GM10847 (cell line): ENCODE measurements at regions not wholly inside any gene's neighbourhood (a gene's known extent, or its start where the extent isn't known, plus 50 kb on each side); places are given as distances from the start of the nearest gene placed in this dataset.

Experiments
- POLR2A ChIP-seq: IDR thresholded peaks from 2 replicates; pipeline ENCODE4 v1.6.1; 2011; ENCODE audit not compliant: insufficient read length; ENCODE audit errors: extremely low read depth

GRCh38 chr3:72380711-72381493, 467.3 kb downstream of the SHQ1 start:
- TF ChIP-seq POLR2A, result no peak

GRCh38 chr3:72380193-72380592, 468.1 kb downstream of the SHQ1 start:
- no peak for TF ChIP-seq POLR2A

DNA sequence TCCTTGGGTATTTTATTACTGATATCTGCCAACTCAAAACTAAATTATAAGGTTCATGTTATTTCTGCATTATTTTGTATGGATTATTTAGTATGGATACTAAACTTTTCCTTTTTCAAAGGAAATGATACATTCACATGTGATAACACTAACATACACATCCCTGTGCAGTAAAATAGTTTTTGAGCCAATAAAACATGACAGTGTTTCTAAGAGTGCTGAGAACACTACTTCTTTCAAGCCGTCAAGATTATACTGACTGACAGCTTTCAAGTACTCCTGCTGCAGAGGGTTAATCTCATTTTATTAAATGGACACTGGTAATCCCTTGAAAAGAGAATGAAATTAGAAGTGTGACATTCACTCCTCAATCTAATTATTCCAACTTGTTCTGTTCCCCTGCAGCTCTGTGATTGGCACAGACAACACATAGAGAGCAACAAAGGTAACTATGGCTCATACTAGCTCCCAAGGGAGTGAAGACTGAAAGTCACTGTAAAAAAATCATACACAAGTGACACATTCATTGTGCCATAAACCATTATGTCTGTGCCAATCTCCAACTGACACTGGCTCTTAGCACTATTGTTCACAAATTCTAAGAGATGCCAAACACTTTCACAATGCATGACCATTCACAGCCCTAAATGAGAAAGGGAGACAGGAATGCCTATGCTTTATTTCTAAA, 468.6 kb downstream of the SHQ1 start:
- no peak for TF ChIP-seq POLR2A

DNA sequence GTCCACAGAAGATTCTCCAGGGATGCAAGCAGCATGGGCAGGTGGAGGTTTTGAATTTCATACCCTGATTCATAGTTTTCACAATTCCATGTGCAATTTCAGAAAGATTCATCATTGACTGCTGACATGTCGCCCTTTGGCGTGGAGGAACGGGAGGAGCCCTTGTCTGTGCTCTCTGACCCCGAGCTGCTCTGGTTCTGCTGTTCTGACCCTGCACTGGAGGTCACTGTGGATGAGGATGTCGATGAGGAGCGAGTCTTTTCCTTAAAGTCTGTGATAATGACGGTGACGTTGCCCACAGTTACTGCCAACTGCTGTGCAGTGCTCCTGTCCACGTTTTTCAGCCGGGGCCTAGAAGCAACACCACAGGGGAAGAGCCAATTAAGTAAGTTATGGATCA, 470.0 kb downstream of the SHQ1 start:
- no peak for TF ChIP-seq POLR2A

DNA sequence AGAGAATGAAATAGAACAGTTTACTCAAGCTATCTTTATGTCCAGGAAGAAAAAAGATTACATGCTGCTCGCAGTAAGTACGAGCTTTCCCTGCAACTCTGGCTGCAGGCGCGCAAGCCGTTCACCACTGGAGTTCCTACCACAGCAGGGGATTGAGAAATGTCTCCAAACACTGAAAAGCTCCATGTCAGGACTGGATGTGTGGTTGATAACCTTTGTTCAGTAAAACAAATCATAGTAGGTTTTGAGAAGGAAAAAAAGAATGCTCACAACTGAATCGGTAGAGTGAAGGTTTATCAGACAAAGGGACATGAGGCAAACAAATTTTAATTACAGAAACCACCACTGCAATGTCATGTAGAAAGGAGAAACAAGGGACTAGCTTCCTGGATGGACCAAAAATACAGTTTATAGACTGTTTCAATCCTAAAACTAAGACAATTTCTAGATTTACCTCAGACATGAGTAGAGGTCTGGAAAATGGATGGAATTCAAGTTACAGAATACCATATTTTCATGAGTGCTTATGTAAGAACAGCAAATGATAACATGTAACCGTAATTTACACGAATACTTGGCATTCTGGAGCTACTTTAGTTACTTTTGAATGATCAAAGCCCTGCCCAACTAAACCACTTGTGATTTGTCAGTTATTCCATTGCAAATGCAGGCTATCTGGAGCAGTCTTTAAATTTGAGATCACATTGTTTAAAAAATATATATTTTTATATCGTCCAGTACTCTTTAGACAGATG, 471.1 kb downstream of the SHQ1 start:
- TF ChIP-seq POLR2A, result no peak

DNA sequence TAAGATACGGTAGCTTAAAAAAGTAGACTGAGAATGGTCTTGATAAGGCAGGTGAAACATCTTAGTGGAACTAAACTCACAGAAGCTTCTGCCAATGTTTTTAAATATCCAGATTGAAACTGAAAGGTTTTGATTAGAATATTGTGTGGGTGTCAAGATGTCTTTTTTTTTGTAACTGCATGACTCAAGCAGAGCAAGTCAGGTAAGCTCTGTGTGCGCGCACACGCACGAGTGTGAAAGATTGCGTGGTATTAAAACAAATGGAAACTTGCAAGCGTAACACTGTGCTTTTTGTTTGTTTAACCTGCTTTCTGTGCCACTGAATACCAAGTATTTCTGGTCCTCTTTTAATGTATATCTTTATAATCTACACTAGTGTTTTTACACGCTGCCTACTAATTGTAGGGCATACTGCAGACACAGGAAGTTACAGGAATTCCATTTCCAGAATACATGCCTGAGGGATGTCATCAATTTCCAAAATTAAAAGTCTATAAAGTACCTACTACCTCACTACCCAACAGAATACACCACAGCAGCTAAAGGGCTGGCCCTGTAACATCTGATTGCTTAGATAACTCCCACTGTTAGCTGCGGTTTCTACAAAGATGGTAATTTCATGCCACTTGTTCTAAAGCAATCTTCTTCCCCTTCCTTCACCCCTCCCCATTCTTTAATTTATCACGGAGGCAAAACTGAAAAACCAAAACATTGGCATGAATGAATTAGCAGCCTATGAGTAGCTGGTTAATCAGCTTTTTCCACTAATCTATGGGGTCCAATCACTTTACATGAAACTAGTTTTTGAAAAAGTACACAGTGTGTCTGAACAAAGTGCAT, 472.8 kb downstream of the SHQ1 start:
- TF ChIP-seq POLR2A, result no peak

GRCh38 chr3:72373139-72373538, 475.1 kb downstream of the SHQ1 start:
- no peak for TF ChIP-seq POLR2A

- no peak for TF ChIP-seq POLR2A
These were observed 476.1 kb downstream of the SHQ1 start for GRCh38 chr3:72372161-72372560.

GRCh38 chr3:72371431-72371830, 476.8 kb downstream of the SHQ1 start:
- TF ChIP-seq POLR2A, result no peak

DNA sequence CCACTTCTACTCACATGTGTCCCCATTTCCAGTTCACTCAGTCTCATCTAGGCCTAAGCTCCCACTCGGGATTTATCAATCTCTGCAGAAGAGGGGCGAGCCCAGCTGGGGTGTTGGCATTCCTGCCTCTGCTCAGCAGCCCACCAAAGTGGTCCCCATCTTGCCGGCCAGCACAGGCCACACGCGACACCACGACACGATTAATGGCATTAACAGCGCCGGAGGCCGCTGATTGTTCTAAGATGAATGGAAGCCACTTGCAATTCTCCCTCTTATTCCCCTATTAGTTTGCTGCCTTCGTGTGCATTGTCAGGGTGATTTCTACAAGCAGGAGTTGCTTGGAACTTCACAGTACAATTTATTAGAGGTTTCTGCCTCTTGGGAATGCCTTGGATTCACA, 477.3 kb downstream of the SHQ1 start:
- TF ChIP-seq POLR2A, result no peak

DNA sequence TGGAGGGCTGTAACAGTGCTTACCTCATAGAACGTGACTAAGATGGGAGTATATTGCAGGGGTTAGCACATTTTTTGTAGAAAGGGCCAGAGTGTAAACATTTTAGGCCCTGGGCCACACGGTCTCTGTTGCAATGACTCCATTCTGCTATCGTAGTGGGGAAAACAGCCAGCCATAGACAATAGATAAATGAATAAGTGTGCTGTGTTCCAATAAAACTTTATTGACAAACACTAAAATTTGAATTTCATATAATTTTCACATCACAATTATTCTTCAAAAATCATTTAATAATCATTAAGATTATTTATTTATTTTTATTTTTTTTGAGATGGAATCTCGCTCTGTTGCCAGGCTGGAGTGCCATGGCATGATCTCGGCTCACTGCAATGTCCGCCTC, 478.6 kb downstream of the SHQ1 start:
- TF ChIP-seq POLR2A, result no peak

DNA sequence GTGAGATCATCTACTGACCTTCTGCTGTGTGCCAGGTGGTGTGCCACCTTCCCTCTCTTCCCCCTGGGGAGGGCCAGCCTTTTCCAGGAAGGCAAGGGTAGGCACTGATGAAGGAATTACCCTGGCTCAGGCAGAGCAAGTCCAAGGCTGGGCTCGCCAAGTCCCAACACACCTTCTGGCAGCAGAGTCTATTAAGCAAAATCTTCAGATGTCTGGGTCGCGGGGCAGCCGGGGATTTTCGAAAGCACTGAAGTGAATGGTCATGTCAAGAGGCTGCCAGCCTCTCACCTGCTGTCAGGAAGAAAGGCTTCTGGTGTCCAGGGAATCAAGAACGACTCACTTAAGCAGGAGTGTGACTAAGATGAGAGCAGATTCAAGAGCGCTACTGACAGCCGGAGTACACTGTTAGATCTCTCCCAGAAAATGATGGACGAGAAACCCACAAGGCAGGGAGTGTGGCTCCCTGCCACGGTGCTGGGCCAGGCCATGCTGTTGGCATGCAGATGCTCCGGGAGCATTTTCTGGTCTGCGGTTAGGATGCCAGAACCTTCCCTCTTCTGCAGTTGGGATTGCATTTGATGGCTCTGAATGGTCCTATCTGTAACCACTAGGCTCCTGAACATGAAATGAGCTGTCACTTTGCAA, 479.8 kb downstream of the SHQ1 start:
- TF ChIP-seq POLR2A, result no peak

GRCh38 chr3:72361990-72362389, 486.3 kb downstream of the SHQ1 start:
- TF ChIP-seq POLR2A, result no peak

DNA sequence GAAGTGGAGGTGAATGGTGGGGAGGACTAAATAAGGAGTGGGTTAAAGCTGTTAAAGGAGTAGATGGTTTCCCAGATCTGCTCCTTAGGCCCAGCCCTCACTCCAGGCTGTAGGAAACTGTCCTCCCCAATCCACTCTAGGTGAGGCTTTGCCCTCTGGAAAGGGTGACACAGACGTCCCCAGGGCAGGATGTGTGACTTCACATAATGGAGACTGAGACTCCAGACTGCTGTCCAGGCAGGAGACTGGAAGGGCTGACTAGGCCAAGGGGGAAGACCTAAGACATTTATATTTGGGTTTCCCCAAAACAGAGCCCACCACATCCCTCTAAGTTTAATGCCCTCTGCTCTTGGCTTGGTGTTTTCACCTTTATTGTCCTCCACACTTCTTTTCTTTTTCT, 488.5 kb downstream of the SHQ1 start:
- TF ChIP-seq POLR2A, result no peak

- no peak for TF ChIP-seq POLR2A
These were observed 493.1 kb downstream of the SHQ1 start for GRCh38 chr3:72355168-72355567.
